ENCODE measurements at regions not wholly inside any gene's neighbourhood (a gene's known extent, or its start where the extent isn't known, plus 50 kb on each side); places are given as distances from the start of the nearest gene placed in this dataset.

DNA sequence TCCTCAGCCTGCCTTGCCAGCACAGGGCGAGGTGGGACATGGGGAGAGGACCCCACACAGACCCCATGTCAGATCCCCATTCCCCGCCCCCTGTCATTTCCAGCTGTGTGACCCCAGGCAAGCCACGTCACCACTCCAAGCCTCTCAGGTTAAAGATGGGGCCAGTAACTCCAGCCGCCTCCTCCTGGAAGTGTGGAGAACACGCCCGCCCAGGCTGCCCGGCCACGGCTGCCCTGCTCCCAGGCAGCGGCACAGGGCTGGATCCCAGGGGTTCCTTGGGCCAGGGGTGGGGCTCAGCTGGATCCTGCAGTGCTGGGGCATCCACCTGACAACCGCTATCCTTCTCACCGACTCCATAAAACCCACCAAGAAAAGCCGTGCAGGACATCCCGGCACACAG is 86.1 kb downstream of the PDGFA start:
- TF ChIP-seq, protein P1, sequence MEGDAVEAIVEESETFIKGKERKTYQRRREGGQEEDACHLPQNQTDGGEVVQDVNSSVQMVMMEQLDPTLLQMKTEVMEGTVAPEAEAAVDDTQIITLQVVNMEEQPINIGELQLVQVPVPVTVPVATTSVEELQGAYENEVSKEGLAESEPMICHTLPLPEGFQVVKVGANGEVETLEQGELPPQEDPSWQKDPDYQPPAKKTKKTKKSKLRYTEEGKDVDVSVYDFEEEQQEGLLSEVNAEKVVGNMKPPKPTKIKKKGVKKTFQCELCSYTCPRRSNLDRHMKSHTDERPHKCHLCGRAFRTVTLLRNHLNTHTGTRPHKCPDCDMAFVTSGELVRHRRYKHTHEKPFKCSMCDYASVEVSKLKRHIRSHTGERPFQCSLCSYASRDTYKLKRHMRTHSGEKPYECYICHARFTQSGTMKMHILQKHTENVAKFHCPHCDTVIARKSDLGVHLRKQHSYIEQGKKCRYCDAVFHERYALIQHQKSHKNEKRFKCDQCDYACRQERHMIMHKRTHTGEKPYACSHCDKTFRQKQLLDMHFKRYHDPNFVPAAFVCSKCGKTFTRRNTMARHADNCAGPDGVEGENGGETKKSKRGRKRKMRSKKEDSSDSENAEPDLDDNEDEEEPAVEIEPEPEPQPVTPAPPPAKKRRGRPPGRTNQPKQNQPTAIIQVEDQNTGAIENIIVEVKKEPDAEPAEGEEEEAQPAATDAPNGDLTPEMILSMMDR (IDR thresholded peaks at IDR 0.05; ENCODE audit: control insufficient read depth, extremely low read depth, insufficient read depth): no peak
- H3K4me3 ChIP-seq (ENCODE audit: low read depth, low read length): no peak overlapping the region
- no peak for DNase-seq (ENCODE audit: low read depth)

DNA sequence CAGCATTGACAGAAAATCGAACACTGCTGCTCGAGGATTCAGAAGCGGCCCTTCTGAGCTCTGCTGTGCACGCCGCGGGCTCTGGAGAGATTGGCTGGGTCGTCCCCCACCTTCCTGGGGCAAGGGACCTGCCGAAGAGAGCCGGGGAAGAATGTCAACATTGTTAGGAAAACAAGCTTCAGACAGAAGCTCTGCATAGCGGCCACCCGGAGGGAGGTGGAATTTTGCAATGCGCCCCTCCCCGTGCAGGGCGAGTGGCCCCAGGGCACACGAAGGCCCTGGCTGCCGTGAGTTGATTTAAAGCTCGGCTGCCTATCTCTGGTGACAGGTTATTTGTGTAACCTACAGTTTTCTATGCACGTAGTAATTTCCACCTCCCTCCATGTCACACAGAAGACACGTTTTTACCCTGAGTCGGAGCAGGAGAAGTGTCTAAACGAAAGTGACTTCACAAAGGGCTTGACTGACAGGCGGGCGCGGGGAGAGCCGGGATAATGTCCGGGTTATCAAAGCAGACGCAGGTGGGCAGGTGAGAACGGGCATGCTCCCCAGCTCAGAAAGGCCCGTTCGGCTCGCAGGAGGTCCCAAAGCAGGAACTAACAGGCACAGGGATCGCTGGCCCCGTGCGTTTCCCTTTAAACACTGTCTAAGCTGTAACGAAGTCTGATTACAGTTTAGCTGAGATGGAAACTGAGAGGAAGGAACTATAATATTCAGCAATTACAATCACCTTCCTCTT is 84.6 kb downstream of the PDGFA start:
- DNase-seq (ENCODE audit: low read depth): no peak
- no peak overlapping the region for H3K4me3 ChIP-seq (ENCODE audit: low read depth, low read length)
- TF ChIP-seq, protein P1 (IDR thresholded peaks at IDR 0.05; ENCODE audit: control insufficient read depth, extremely low read depth, insufficient read depth): no peak

DNA sequence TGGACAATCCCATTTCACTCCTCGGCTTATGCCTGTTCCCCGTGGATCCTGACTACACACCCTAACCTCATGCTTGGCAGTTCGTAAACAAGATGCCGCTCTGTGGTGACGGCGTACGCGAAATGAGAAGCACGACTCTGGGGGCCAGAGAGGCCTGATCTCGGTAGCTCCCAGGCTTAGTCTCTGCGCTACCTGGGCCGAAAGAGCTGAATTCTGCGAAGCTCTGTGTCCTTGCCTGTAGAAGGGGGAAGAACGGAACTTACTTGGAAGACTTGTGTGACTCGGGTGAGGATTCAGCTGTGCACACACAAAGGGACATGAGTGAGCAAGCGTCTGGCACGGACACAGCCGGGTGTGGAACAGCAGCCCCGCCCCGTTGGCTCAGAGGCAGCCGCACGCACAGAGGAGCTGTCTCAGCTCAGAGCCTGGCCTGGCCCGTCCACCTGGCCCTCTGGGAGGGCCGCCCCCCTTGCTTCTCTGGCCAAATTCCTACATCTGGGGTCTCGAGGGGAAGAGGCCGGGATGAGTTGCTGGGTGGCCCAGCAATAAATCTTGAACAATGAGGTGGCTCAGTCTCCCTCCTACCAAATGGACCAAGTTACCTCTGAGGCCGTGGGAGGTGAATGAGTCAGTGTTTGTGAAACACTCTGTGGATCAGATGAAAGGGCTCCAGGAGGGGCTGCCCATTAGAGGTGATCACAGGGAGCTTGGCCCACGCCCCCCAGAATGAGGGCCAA is 83.8 kb downstream of the PDGFA start:
- TF ChIP-seq, protein P1 (IDR thresholded peaks at IDR 0.05; ENCODE audit: control insufficient read depth, extremely low read depth, insufficient read depth): no peak
- peak; percentile 59 for DNase-seq (ENCODE audit: low read depth)
- H3K4me3 ChIP-seq (ENCODE audit: low read depth, low read length): no peak overlapping the region

GRCh38 chr7:436367-437128 is 83.1 kb downstream of the PDGFA start:
- no peak for DNase-seq (ENCODE audit: low read depth)
- TF ChIP-seq, protein P1 (IDR thresholded peaks at IDR 0.05; ENCODE audit: control insufficient read depth, extremely low read depth, insufficient read depth): no peak
- H3K4me3 ChIP-seq (ENCODE audit: low read depth, low read length): no peak overlapping the region

- H3K4me3 ChIP-seq (ENCODE audit: low read depth, low read length): no peak overlapping the region
- TF ChIP-seq, protein P1 (IDR thresholded peaks at IDR 0.05; ENCODE audit: control insufficient read depth, extremely low read depth, insufficient read depth): no peak
- no peak for DNase-seq (ENCODE audit: low read depth)
Measured at GRCh38 chr7:437329-438251, 82.1 kb downstream of the PDGFA start.

- DNase-seq (ENCODE audit: low read depth): no peak
Measured at GRCh38 chr7:438361-438760, 81.3 kb downstream of the PDGFA start.

More at GRCh38 chr7:438361-438760, 81.3 kb downstream of the PDGFA start:
- H3K4me3 ChIP-seq (ENCODE audit: low read depth, low read length): no peak overlapping the region
- TF ChIP-seq, protein P1 (IDR thresholded peaks at IDR 0.05; ENCODE audit: control insufficient read depth, extremely low read depth, insufficient read depth): 0 out of 2 replicates have a peak, but pooled peaks have one; percentile 17
